ENCODE measurements at regions not wholly inside any gene's neighbourhood (a gene's known extent, or its start where the extent isn't known, plus 50 kb on each side); places are given as distances from the start of the nearest gene placed in this dataset.
A peak's percentile ranks its signal among the peaks of the same experiment; 100 is the strongest.
"Not testable (repeated sequence)": the region's sequence is repeated elsewhere in the genome, so short reads cannot be mapped to it uniquely, and the experiment has no call there.

DNA sequence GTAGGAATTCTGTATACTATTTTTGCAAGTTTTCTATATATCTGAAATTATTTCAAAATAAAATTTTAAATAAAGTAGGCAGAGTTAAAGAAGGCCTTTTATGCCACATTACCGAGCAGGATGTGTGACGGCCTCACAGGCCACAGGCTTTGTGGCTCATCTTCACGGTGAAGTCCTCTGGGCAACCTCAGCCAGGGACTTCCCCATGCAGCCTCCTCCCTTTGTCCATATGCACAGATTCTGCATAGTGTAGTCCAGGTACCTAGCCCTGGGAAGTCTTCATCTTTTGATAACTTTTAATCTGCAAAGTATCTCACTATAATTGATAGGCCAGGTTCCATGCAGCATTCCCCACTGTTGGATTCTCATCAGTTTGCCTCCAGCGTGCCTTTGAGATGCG lies 62.8 kb downstream of the ARHGAP11B start:
- not testable (repeated sequence) for DNase-seq (ENCODE audit: low spot score)

DNA sequence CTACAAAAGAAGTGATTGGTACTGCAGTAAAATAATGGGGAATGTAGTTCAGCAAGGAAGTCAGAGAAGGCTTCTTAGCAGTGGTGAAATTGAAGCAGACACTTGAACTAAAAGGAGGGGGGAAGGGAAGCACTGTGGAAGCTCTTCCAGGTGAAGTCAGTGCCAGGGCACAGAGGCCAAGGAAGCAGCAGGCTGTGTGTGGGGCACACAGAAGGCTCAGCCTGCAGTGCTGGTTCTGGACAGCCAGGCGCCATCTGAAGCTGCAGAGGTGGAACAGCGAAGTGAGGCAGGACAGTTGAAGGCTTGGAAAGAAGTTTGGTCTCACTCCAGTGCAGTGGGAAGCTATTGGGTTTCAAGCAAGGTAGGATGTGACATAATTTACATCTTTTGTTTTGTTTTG lies 64.2 kb downstream of the ARHGAP11B start:
- not testable (repeated sequence) for DNase-seq (ENCODE audit: low spot score)

DNA sequence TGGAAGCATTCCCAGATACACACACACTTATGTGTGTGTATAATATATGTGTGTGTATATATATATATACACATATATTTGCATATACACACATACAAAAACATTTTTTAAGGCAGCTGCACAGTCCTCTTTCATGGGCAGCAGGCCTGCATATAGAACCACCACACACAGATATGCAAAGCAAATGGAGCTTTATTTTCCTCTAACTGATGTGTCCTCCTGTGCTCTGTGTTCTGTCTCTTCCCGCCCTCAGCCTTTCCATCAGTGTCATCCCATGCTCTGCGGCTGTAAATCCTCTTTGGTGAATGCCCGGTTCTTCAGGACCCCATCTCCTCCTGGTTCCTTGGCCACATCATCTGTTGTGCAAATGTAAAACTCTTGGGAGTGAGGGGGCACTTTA lies 69.9 kb downstream of the ARHGAP11B start:
- DNase-seq (ENCODE audit: low spot score): not testable (repeated sequence)

DNA sequence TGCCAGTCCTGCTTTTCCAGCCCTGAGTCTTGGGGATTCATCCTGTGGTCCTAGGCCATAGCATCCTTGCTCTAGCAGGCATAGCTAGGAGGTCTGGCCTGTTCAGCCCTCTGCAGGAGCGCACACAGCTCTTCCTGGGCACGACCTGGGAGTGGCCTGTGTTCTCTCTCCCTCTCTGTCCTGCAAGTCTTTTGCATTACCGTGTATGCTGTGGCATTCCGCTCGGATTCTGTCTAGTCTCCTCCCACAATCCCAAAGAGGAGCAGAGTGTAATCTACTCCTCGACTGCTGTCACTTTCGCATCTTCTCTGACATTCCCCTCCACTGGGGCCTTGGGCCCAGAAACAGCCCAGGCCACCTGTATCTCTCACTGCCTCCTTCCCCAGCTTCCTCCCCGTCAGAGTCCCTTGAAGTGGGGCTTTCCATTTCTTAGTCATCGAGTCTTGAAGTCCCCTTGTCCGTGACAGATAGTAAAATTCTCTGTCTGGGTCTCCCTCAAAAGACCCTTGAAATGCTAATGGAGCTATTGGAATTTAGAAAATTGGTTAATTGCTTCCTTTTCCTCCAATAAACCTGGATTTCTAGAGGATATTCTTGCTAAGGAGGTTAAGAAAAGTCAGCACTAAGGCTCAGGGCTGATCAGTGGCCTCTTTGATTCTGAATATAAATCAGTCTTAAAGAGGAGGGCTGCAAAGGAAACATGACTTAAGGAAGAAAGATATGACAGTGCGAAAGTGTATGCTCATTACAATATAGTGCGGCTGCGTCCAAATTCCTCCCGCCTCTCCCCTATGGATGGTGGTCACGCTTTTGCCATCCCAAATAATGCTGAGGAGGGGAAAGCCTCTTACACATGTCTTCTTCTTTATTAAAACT lies 70.7 kb downstream of the ARHGAP11B start:
- DNase-seq (ENCODE audit: low spot score): not testable (repeated sequence)

DNA sequence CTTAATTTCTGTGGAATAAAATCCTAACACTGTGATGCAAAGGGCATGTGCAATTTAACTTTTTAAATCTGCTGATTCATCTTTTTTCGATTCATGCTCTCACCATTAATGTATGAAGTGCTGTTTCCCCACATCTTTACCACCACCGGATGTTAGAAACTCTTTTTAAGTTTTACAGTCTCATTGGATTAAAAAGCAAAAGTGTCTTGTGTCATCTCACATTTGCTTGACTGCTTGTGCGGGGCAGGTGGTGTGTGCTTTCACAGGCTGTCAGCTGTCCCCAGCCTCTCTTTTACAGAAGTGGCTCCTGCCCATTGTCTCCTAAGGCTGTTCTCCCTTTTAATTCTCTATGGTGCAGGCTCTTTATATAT lies 71.4 kb downstream of the ARHGAP11B start:
- not testable (repeated sequence) for DNase-seq (ENCODE audit: low spot score)

DNA sequence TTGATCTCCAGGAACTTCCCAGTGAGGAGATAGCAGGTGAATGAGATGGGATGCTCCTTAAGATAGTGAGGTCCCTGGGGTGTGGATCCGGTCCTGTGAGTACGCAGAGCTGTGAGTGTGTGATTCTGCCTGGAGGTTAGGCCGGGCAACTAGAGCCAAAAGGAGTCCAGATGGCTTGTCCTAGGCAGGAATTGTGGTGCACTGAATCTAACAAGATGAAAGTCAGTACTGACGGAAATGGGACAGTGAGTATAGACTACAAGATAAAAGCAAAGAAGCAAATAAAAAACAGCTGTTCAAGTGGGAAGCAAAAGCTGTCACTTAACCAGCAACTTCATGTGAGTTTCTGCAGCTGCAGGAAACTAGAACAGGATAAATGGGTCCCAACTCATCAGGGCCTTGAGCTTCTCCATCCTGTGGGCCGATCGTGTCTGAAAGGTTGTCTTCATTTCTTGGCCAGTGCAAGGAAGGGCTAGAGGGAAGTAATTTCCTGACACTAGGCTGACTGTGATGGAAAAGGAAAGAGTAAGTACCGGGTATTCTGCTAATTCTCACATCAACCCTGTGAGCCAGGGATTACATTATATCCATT lies 74.2 kb downstream of the ARHGAP11B start:
- DNase-seq (ENCODE audit: low spot score): not testable (repeated sequence)

DNA sequence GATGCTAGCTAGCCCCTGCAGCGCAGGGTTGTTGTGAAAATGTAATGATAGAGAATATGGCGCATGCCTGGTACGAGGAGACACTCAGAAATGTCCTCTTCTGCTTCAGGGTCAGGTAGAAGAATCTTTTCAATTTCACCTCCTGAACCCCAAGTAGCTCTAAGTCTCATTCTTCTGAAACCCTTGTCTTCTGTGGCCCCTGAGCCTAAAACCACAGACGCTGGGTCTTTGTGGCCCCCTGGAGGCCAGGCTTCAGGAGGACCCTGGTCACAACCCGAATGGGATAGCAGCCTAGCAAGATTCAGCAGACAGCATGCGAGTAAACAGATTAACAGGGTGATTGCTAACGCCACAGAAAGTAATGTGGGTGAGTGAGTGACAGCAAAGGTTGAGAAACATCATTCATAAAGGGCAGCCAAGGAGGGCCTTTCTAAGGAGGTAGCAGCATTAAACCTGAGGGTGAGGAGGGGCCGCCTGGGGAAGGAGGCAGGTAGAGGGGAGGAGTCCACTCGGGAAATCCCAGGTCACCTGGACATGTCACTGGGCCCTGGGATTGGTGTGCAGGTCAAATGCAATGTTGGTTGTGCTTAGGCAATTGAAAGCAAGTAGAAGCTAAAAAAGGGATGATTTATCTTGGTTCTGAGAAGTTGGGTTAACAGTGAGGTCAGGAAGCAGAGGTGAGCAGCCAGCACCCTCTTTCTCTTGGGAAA lies 82.2 kb downstream of the ARHGAP11B start:
- DNase-seq (ENCODE audit: low spot score): not testable (repeated sequence)

DNA sequence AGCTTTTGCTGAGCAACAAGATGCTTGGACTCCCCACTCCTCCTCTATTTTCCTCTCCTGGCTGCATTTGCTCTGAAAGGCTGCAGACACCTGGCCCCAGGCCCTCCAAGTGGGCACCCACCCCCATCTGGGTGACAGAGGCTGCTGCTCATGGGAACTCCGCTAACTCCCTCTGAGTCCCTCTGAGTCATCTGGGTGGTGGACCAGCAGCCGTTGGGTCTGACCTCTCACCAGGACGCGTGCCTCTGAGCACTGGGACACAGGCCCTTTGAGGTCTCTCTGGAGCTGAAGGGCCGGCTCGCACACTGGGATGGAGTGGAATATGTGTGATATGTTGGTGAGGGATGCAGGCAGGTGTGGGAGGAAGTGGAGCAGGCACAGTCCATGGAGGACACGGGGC lies 82.9 kb downstream of the ARHGAP11B start:
- not testable (repeated sequence) for DNase-seq (ENCODE audit: low spot score)

DNA sequence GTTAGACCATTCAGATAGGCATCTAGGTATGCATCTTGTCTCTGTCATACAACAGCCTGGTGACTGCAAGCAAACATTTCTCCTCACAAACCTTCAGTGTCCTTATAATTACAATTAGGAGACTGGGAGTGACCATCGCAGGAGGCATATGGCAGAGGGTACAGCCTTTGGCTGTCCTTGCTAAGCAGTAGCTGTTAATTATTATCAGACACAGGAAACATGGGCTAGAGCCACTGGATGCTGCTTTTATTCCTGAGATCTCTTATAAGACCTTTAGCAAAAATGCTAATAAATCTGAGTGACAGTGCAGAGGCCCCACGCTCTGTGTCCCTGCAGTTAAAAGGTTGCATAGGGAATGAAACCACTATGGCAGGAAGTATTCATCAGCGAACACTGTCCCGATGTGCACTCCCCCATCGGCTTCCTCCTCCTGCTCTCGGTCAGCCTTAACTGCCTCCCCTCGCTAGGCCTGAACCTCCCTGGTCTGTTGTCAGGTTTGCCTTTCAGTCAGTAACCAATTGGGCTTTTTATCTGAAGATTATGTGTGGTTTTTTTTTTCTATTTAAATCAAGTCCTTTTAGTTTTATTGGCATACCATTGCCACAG lies 92.2 kb downstream of the ARHGAP11B start:
- not testable (repeated sequence) for DNase-seq (ENCODE audit: low spot score)

DNA sequence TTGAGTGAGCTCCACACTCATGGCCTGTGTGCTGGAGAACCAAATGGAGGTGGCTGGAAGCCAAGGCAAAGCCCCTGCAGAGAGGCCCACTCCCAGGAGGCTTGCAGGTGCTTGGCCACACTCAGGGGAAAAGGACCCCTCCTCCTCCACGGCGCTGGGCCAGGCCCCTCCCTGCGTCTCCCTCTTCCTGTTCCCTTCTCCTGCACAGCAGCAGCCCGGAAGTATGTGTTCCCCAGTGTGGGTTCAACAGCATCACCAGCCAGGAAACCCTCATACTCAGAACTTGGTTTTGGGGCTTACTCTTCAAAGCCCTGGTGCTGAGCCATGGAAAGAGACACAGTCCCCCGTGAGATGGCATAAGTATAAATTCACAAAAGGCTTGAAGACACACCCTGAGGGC lies 93.4 kb downstream of the ARHGAP11B start:
- DNase-seq (ENCODE audit: low spot score): not testable (repeated sequence)

DNA sequence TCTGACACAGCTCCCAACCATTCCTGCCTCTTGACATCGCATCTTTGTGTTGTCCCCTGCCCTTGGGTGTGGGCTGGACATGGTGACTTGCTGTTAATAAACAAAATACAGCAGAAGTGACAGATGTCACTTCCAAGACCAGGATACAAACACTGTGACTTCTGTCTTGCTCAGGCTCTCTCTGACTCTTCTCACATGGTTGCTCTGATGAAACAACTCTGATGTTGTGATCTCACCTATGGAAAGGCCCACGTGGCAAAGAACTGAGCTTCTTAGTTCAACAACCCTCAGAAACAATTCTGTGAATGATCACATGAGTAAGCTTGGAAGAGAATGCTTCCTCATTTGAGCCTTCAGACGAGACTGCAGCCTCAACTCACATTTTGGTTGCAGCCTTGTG lies 94.9 kb downstream of the ARHGAP11B start:
- not testable (repeated sequence) for DNase-seq (ENCODE audit: low spot score)

DNA sequence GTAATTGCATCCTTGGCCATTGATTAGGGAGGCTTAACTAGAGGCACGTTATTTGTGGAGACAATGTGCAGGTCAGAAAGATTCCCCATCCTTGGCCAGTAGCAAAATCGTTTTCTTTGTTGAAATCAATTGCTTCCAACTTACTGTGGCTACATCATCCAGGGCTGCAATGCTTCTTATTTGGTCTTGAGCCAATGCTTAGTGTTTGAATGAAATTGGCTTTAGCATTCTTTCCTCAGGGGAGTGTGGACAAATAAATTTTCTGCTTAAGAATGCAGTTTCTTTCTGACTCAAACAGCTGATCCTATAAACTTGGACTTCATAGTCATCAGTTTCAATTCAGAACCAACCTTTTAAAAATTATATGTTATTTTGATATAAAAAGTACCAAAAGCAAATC lies 95.6 kb downstream of the ARHGAP11B start:
- not testable (repeated sequence) for DNase-seq (ENCODE audit: low spot score)

DNA sequence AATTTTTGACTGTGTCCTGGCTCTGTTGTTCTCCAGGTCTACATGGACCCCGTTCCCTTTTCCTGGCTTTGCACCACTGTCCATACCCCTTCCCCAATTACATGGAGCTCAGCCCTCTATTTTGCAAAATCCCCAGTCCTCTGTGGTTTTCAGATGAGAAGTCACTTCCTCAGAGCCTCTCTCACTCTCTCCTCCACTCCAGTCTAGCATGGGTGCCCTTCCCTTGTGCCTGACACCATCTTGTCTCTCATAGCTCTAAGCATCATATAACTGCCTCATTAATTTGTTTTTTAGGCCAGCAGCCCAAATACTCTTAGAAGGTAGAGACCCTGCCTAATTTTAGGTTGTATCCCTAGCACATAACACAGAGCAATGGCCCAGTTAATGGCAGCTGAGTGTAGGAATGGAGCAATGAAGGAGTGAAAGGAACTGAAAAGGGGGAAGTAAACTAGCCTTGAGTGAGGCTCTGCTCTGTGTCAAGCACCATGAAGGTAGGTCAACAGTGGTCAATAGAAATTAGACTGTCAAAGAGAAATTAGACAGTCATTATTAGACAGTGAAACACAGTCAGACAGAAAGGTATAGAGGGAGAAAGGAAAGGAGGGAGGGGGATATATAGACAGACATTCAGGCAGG lies 97.7 kb downstream of the ARHGAP11B start:
- not testable (repeated sequence) for DNase-seq (ENCODE audit: low spot score)

DNA sequence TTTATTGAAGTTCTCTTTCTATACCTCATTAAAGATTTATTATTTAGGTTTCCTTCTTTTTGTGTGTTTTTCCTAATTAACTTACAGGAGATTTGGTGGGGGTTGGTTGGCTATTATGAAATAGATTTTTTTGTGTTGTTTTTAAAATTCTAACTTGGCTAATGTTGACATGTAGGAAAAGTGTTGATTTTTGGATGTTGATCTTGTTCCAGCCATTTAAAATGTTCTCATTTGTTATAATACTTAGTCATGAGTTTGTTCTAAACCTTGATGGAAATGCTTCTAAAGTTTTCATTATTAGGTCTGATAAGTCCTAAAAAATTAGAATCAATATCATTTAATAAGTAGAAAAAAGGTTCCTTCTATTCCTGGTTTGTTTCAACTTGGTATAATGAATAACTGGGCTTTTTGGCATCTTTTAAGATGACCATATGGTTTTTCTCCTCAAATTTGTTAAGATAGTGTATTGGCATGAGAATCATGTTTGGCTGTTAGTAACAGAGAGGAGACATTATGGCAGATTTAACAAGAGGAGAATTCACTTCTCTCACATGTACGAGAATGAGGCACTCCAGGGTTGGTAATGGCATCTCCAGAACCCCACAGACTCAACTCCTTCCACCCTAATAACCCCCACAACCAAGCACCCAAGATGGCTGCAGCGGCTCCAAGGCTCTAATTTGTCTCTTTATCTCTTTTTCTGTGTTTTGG lies 104.1 kb downstream of the ARHGAP11B start:
- DNase-seq (ENCODE audit: low spot score): not testable (repeated sequence)

DNA sequence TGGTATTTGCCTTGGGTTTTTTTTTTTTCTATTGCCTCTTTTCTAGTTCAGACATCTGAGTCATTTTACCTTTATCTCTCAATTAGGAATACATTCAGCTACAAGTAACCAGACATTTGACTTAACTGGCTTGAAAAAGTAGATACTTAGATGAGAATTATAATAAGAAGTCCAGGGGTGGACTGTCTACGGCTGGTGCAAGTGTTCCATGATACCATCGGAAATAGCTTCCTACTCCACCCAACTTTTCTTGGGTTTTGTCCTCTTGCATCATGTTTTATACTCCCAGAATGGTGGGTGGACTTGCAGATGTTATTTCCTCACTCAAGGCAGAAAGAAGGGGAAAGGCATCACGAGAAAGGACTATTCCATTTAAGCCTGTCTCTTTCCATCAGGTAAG lies 104.7 kb downstream of the ARHGAP11B start:
- not testable (repeated sequence) for DNase-seq (ENCODE audit: low spot score)

DNA sequence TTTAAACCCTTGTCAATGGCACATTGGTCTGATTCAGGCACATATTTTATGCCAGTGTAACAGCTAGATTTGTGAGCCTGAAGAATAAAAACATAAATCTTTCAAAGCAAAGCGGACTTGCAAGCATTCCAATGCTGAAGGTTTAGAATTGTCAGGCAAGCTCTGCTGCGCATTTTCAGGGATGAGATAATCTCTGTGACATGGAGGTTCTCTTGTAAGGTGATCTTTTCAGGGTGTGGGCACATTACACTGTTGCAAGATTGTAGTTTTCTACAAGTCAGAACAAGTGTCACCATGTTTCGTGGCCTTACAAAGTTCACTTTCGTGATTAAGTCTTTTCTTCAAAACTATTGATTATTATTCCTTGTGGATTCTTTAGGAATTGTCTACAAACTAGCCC lies 106.2 kb downstream of the ARHGAP11B start:
- not testable (repeated sequence) for DNase-seq (ENCODE audit: low spot score)

DNA sequence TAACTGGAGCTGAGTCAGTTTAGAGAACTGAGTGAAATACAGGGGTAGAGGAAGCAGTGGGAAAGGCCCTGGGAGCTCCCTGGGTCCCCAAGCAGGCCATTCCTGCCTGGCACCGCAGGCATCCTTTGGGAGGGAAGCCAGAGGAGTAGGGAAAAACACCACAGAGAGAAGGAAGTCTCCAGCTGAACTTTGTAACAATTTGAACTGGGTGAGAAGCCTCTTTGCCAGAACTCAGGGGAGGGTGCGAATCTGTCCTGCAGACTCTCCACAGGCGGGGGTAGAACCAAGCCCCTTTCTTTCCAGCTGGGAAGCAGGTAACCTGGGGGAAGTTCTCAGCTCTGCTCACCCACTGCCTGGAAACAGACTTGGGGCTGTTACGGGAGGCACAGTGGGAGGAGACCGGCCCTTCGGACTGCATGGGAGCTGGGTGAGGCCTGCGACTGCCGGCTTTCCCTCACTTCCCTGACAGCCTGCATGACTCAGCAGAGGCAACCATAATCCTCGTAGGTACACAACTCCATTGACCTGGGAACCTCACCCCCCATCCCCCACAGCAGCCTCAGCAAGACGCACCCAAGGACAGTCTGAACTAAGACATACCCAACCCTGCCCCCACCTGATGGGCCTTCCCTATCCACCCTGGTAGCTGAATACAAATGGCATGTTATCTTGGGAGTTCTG lies 110.1 kb downstream of the ARHGAP11B start:
- DNase-seq (ENCODE audit: low spot score): not testable (repeated sequence)

DNA sequence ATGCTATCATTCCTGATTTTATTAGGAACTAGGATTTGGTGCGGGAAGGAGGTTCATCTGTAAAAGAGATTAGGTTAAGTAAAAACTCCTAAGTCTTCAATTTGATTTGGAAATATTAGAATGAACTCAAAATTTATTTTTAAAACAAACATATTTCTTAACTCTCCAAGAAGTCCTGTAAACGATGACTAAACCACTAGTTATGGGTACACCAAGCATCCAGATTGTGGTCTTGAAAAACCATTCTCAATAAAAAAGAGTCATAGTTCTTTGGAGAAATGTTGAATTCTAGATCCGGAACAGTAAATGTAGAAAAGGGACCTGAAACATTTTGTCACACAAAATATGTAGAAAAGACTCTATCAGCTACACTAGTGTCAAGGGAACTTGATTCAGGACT lies 116.9 kb downstream of the ARHGAP11B start:
- not testable (repeated sequence) for DNase-seq (ENCODE audit: low spot score)

DNA sequence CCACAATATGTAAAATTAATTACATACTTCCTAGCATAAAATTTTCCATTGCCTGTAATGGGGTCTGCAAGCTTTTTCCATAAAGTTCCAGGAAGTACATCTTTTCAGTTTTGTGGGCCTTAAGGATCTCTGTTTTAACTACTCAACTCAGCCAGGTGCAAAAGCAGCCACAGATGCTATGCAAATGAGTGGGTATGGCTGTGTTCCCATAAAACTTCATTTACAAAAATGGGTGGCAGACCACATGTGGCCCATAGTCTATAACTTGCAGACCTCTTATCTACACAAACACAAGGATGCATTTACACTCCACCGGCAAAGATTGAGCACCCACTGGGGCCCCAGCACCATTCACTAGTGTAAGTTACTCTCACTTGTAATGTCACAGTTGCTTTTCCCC lies 123.1 kb downstream of the ARHGAP11B start:
- not testable (repeated sequence) for DNase-seq (ENCODE audit: low spot score)

DNA sequence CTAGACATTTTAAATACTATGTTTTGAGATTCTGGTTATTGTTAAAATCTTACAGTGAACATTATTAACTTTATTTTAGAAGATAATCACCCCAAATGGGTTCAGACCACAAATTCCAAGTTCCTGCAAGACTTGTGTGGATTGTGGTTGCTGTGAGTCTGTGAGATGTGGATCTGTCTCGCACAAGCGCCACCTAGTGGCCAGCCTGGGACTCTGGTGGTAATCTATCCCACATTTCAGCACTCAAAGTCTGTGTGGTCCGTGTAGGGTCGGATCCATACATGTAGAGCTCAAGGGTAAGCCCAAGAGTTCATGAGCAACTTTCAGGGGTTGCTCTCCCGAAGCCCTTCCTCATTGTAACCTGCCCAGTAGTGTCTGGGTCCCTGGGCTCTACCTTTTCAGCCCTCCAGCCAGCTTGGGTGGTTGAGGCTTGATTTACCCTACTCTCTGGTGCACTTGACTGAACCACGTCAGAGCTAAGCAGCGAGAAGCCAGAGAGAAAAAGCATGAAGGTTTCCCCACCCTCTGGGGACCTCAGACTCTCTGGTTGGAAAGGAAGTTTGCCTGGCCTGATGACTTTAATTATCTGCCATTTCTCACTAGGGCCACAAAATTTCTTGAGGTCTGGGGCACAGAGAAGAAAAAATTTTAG lies 129.2 kb downstream of the ARHGAP11B start:
- peak; percentile 56 for DNase-seq (ENCODE audit: low spot score)

Measured in ureter (tissue), 1 donor.